B cell (primary cell): ENCODE measurements at regions not wholly inside any gene's neighbourhood (a gene's known extent, or its start where the extent isn't known, plus 50 kb on each side); places are given as distances from the start of the nearest gene placed in this dataset.

Experiments
- ATAC-seq: fragments of 200-7000 bp; cut with Tn5 transposase; one replicate; pipeline ENCODE4 v1.10.0; 2021; ENCODE audit warnings: low read depth, mild to moderate bottlenecking, moderate number of reproducible peaks, moderate library complexity
- CTCF ChIA-PET: fragments of 350-600 bp; sonication (Branson Sonifier 250); formaldehyde crosslinking; loops from one replicate; lab custom pipeline; 2021; ENCODE audit warnings: antibody characterized with exemption, inconsistent platforms; lab: Charles Lee
- POLR2A ChIA-PET: fragments of 350-600 bp; sonication (Branson Sonifier 250); formaldehyde crosslinking; loops from one replicate; lab custom pipeline; 2021; ENCODE audit warnings: antibody characterized with exemption; lab: Charles Lee
- DNase-seq: peaks from one replicate; pipeline ENCODE4 v3.0.0; 2013
- H2AFZ ChIP-seq: 2 replicates; pipeline ENCODE4 v1.6.1; 2012; ENCODE audit warnings: mild to moderate bottlenecking, low read depth, low read length; ENCODE audit not compliant: insufficient read depth, poor library complexity, severe bottlenecking
- H3K27ac ChIP-seq, 2 donors: 1 replicate in 1 of 2; 2 replicates in 1 of 2; pipeline ENCODE4 v1.5.1; 2012 to 2013; ENCODE audit warnings: low read length in 2 of 2, mild to moderate bottlenecking in 2 of 2, moderate library complexity in 1 of 2
- H3K27me3 ChIP-seq, 4 experiments: fragments of 200-600 bp in 1 of 4; sonication (generic) in 1 of 4; replicated peaks in 1 of 4; 1 replicate in 2 of 4; 2 replicates in 2 of 4; pipeline versions ENCODE4 v1.6.1 to v1.7.0; 2013 to 2016; ENCODE audit warnings: low read length in 3 of 4, mild to moderate bottlenecking in 2 of 4, mixed read lengths in 1 of 4, moderate library complexity in 1 of 4; ENCODE audit not compliant: insufficient read depth in 4 of 4, control insufficient read depth in 3 of 4; ENCODE audit errors: control extremely low read depth in 1 of 4
- H3K36me3 ChIP-seq, 2 experiments: replicated peaks in 1 of 2; 1 replicate in 1 of 2; 2 replicates in 1 of 2; pipeline versions ENCODE4 v1.6.1 to v1.7.1; 2013; ENCODE audit warnings: low read length in 1 of 2; ENCODE audit not compliant: insufficient read depth in 2 of 2, control insufficient read depth in 1 of 2; ENCODE audit errors: control extremely low read depth in 1 of 2, extremely low read depth in 1 of 2
- H3K4me1 ChIP-seq, 2 donors: fragments of 200-600 bp in 1 of 2; sonication (generic) in 1 of 2; 1 replicate in 1 of 2; 2 replicates in 1 of 2; pipeline versions ENCODE4 v1.5.1 to v1.6.1; 2013 to 2017; ENCODE audit warnings: low read length in 2 of 2; ENCODE audit not compliant: control insufficient read depth in 2 of 2, insufficient read depth in 2 of 2
- H3K4me2 ChIP-seq: replicated peaks from 2 replicates; pipeline ENCODE3; 2012; ENCODE audit warnings: mild to moderate bottlenecking, low read depth, low read length; ENCODE audit not compliant: poor library complexity, severe bottlenecking
- H3K4me3 ChIP-seq, 5 experiments: fragments of 200-600 bp in 1 of 5; sonication (generic) in 1 of 5; 1 replicate in 3 of 5; 2 replicates in 2 of 5; pipeline versions ENCODE4 v1.5.1 to v1.7.0; 2011 to 2016; ENCODE audit warnings: low read length in 4 of 5, mild to moderate bottlenecking in 4 of 5, low read depth in 2 of 5, control low read depth in 1 of 5, moderate library complexity in 1 of 5; ENCODE audit not compliant: insufficient read depth in 1 of 5; ENCODE audit errors: control extremely low read depth in 1 of 5, extremely low read depth in 1 of 5
- H3K79me2 ChIP-seq: fragments of 200-600 bp; sonication (generic); one replicate; pipeline ENCODE4 v1.6.0; 2016; ENCODE audit warnings: low read length; ENCODE audit not compliant: control insufficient read depth, insufficient read depth
- H3K9ac ChIP-seq: fragments of 200-600 bp; sonication (generic); 2 replicates; pipeline ENCODE4 v1.6.1; 2017; ENCODE audit warnings: mild to moderate bottlenecking, low read length, moderate library complexity
- H3K9me3 ChIP-seq, 3 donors: one replicate each; pipeline versions ENCODE4 v1.6.1 to v1.7.1; 2013; ENCODE audit warnings: low read length in 2 of 3; ENCODE audit not compliant: control insufficient read depth in 2 of 3, insufficient read depth in 1 of 3; ENCODE audit errors: control extremely low read depth in 1 of 3
- H4K20me1 ChIP-seq: 2 replicates; pipeline ENCODE4 v1.6.0; 2012; ENCODE audit warnings: mild to moderate bottlenecking, low read length; ENCODE audit not compliant: insufficient read depth, control insufficient read depth, poor library complexity, severe bottlenecking
- H3K27ac Mint-ChIP-seq: one replicate; pipeline ENCODE4 v1.8.0; 2021; ENCODE audit warnings: mixed read lengths
- H3K27me3 Mint-ChIP-seq: one replicate; pipeline ENCODE4 v1.8.0; 2021; ENCODE audit warnings: mixed read lengths
- H3K4me1 Mint-ChIP-seq: one replicate; pipeline ENCODE4 v1.8.0; 2021; ENCODE audit warnings: mixed read lengths
- H3K4me3 Mint-ChIP-seq: one replicate; pipeline ENCODE4 v1.8.0; 2021; ENCODE audit warnings: mixed read lengths
- H3K9me3 Mint-ChIP-seq: one replicate; pipeline ENCODE4 v1.8.0; 2022; ENCODE audit warnings: mixed read lengths; ENCODE audit not compliant: insufficient read depth
- CTCF ChIP-seq: fragments of 200-600 bp; IDR thresholded peaks from one replicate; pipeline ENCODE4 v1.8.0; 2022; ENCODE audit warnings: antibody characterized with exemption, mild to moderate bottlenecking
- EZH2 ChIP-seq: IDR thresholded peaks from 2 replicates; pipeline ENCODE4 v1.6.1; 2012; ENCODE audit warnings: borderline replicate concordance, low read depth, mild to moderate bottlenecking, moderate library complexity, low read length; ENCODE audit not compliant: insufficient read depth, poor library complexity, severe bottlenecking
- WGBS: methylation state at CpG from one replicate; pipeline ENCODE4 v1.1.5; 2013; ENCODE audit warnings: missing lambda C conversion rate; ENCODE audit not compliant: insufficient coverage; 5-methylcytosine and 5-hydroxymethylcytosine counted together
- intact Hi-C: fragments of 100-400 bp; cut with micrococcal nuclease; formaldehyde crosslinking; loops from one replicate; pipeline ENCODE4 v1.10.0; 2022

GRCh38 chr1:69413129-69413528 is 154.6 kb upstream of the LRRC7 start:
- Histone ChIP-seq H3K4me1 (no peaks in the 10 kb centered on the region), H3K27ac (no peak overlapping the region), H3K79me2 (no peaks in the 10 kb centered on the region), H3K4me3 (no peak overlapping the region), H3K27me3 (no peaks in the 10 kb centered on the region), H3K4me2 (no peak overlapping the region), H4K20me1 (no peaks in the 10 kb centered on the region), H3K9ac (no peak overlapping the region), H3K36me3 (no peaks in the 10 kb centered on the region), H2AFZ (no peak overlapping the region), H3K9me3 (peaks cover 0 to 13% (median 0%) of the 10 kb centered on the region in 3 donors)
- Mint-ChIP-seq H3K9me3 (peaks cover under 1% of the 10 kb centered on the region), H3K27ac (no peak overlapping the region), H3K27me3 (no peaks in the 10 kb centered on the region), H3K4me1 (no peaks in the 10 kb centered on the region), H3K4me3 (no peak overlapping the region)
- ChIA-PET POLR2A (no interaction called here), CTCF (no interaction called here)
- intact Hi-C loops: no loop called here
- no peak for ATAC-seq
- WGBS: no CpG with 5 or more reads among the region's 3 CpGs
- DNase-seq: no peak
- no peak for TF ChIP-seq CTCF
- no peak for TF ChIP-seq EZH2

DNA sequence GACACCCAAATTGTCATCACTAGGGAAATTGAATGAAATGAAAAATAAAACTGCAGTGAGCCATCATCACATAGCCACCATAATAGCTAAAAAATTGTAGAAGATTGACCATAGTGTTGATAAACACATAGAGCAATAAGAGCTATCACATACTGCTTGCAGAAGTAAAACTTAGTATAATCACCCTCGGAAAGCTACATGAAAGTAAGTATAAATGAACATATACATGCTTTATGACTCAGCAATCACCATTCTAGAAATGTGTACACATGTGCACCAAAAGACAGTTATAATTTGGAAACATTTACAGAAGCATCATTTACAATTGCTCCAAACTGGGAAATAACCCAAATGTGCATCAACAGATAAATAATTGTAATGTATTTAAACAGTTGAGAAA is 153.1 kb upstream of the LRRC7 start:
- DNase-seq (no peak), ATAC-seq (no peak)
- TF ChIP-seq CTCF: no peak
- TF ChIP-seq EZH2: no peak
- intact Hi-C loops: no loop called here
- H3K27me3 Mint-ChIP-seq: no peaks in the 10 kb centered on the region
- H3K36me3 ChIP-seq: no peaks in the 10 kb centered on the region
- ChIA-PET CTCF (no interaction called here), POLR2A (no interaction called here)
- no peak overlapping the region for H2AFZ ChIP-seq
- H3K4me2 ChIP-seq: no peak overlapping the region
- no peaks in the 10 kb centered on the region for H3K4me1 ChIP-seq
- no peak overlapping the region for H3K27ac Mint-ChIP-seq
- no peak overlapping the region for H3K9ac ChIP-seq
- H4K20me1 ChIP-seq: no peaks in the 10 kb centered on the region
- no peaks in the 10 kb centered on the region for H3K4me1 Mint-ChIP-seq
- H3K9me3 ChIP-seq: peaks cover 0 to 11% (median 0%) of the 10 kb centered on the region in 3 donors
- H3K4me3 Mint-ChIP-seq: no peak overlapping the region
- no peaks in the 10 kb centered on the region for H3K9me3 Mint-ChIP-seq
- H3K27me3 ChIP-seq: no peaks in the 10 kb centered on the region
- H3K27ac ChIP-seq: no peak overlapping the region
- no peaks in the 10 kb centered on the region for H3K79me2 ChIP-seq
- H3K4me3 ChIP-seq: no peak overlapping the region
- WGBS: no CpG with 5 or more reads among the region's 1 CpG
